ENCODE measurements at regions not wholly inside any gene's neighbourhood (a gene's known extent, or its start where the extent isn't known, plus 50 kb on each side); places are given as distances from the start of the nearest gene placed in this dataset.
A peak's percentile ranks its signal among the peaks of the same experiment; 100 is the strongest.

DNA sequence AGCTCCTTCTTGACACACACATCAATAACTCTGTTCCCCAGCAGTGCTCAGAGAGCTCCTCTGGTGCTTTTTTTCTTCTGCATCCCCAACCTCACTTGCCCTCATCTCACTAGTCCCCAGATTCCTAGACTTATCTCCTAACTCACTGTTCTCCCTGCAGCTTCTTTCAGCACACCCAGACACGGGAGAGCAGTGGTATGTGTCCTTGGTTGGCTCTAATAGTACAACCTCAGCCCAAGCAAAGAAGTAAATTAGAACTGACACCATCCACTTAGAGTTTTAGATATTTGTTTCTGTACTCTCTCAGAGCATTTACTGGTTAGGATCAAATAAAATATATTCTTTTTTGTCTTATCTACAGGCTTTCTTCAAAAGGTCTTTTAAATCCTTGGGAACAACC is 201.4 kb upstream of the SNX7 start:
- Histone ChIP-seq H3K4me3 (ENCODE audit: low read length in 3 of 3) (no peak overlapping the region), H3K27me3 (ENCODE audit: control insufficient read depth, insufficient read depth, low read length) (no peaks in the 10 kb centered on the region), H3K9me3 (ENCODE audit: control insufficient read depth in 2 of 3, insufficient read depth in 1 of 3, low read length in 3 of 3) (no peaks in the 10 kb centered on the region), H3K36me3 (ENCODE audit: control insufficient read depth in 2 of 3, insufficient read depth in 3 of 3, low read length in 3 of 3) (no peaks in the 10 kb centered on the region), H3K9ac (ENCODE audit: low read length in 3 of 3) (no peak overlapping the region), H3K4me1 (ENCODE audit: control insufficient read depth in 2 of 3, insufficient read depth in 2 of 3, low read depth in 1 of 3, low read length in 3 of 3) (no peaks in the 10 kb centered on the region), H3K27ac (ENCODE audit: low read depth in 2 of 2, low read length in 2 of 2) (no peak overlapping the region)
- intact Hi-C loops (cut with DNase I), result no loop called here
- DNase-seq (no peak), FAIRE-seq (no peak)
- no peak for TF ChIP-seq CTCF (IDR thresholded peaks at IDR 0.05; ENCODE audit: borderline replicate concordance, extremely low read depth, insufficient read depth)

- Histone ChIP-seq H3K27me3 (ENCODE audit: control insufficient read depth, insufficient read depth, low read length) (no peaks in the 10 kb centered on the region), H3K4me3 (ENCODE audit: low read length in 3 of 3) (no peak overlapping the region), H3K27ac (ENCODE audit: low read depth in 2 of 2, low read length in 2 of 2) (no peak overlapping the region), H3K9me3 (ENCODE audit: control insufficient read depth in 2 of 3, insufficient read depth in 1 of 3, low read length in 3 of 3) (no peaks in the 10 kb centered on the region), H3K4me1 (ENCODE audit: control insufficient read depth in 2 of 3, insufficient read depth in 2 of 3, low read depth in 1 of 3, low read length in 3 of 3) (no peaks in the 10 kb centered on the region), H3K9ac (ENCODE audit: low read length in 3 of 3) (no peak overlapping the region), H3K36me3 (ENCODE audit: control insufficient read depth in 2 of 3, insufficient read depth in 3 of 3, low read length in 3 of 3) (no peaks in the 10 kb centered on the region)
- TF ChIP-seq CTCF (IDR thresholded peaks at IDR 0.05; ENCODE audit: borderline replicate concordance, extremely low read depth, insufficient read depth), result no peak
- no peak for FAIRE-seq
- intact Hi-C loops (cut with DNase I), result no loop called here
- DNase-seq, result no peak
These were observed 202.0 kb upstream of the SNX7 start for GRCh38 chr1:98459486-98459870.

- TF ChIP-seq CTCF (IDR thresholded peaks at IDR 0.05; ENCODE audit: borderline replicate concordance, extremely low read depth, insufficient read depth), result no peak
These were observed 202.7 kb upstream of the SNX7 start for GRCh38 chr1:98458511-98459485.

More at GRCh38 chr1:98458511-98459485, 202.7 kb upstream of the SNX7 start:
- Histone ChIP-seq H3K27me3 (ENCODE audit: control insufficient read depth, insufficient read depth, low read length) (no peaks in the 10 kb centered on the region), H3K9ac (ENCODE audit: low read length in 3 of 3) (no peak overlapping the region), H3K4me1 (ENCODE audit: control insufficient read depth in 2 of 3, insufficient read depth in 2 of 3, low read depth in 1 of 3, low read length in 3 of 3) (no peaks in the 10 kb centered on the region), H3K36me3 (ENCODE audit: control insufficient read depth in 2 of 3, insufficient read depth in 3 of 3, low read length in 3 of 3) (no peaks in the 10 kb centered on the region), H3K4me3 (ENCODE audit: low read length in 3 of 3) (no peak overlapping the region), H3K27ac (ENCODE audit: low read depth in 2 of 2, low read length in 2 of 2) (no peak overlapping the region), H3K9me3 (ENCODE audit: control insufficient read depth in 2 of 3, insufficient read depth in 1 of 3, low read length in 3 of 3) (no peaks in the 10 kb centered on the region)
- no peak for FAIRE-seq
- intact Hi-C loops (cut with DNase I), result no loop called here
- DNase-seq, result peak in 2 of 5 donors; percentile 3

All from kidney (tissue), 13 donors.